ENCODE measurements at regions not wholly inside any gene's neighbourhood (a gene's known extent, or its start where the extent isn't known, plus 50 kb on each side); places are given as distances from the start of the nearest gene placed in this dataset.

- TF ChIP-seq, protein P1, sequence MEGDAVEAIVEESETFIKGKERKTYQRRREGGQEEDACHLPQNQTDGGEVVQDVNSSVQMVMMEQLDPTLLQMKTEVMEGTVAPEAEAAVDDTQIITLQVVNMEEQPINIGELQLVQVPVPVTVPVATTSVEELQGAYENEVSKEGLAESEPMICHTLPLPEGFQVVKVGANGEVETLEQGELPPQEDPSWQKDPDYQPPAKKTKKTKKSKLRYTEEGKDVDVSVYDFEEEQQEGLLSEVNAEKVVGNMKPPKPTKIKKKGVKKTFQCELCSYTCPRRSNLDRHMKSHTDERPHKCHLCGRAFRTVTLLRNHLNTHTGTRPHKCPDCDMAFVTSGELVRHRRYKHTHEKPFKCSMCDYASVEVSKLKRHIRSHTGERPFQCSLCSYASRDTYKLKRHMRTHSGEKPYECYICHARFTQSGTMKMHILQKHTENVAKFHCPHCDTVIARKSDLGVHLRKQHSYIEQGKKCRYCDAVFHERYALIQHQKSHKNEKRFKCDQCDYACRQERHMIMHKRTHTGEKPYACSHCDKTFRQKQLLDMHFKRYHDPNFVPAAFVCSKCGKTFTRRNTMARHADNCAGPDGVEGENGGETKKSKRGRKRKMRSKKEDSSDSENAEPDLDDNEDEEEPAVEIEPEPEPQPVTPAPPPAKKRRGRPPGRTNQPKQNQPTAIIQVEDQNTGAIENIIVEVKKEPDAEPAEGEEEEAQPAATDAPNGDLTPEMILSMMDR (IDR thresholded peaks at IDR 0.05 in 8 of 11, conservative IDR thresholded peaks at IDR 0.05 in 3 of 11), result no peak
- TF ChIP-seq POLR2A (IDR thresholded peaks at IDR 0.05), result no peak
Measured at GRCh38 chr1:213921311-213921710, 66.5 kb upstream of the PROX1 start.
